NCI-H2107 treated with DMSO at 0.1 percent for 48 hours (cell line): ENCODE measurements at regions not wholly inside any gene's neighbourhood (a gene's known extent, or its start where the extent isn't known, plus 50 kb on each side); places are given as distances from the start of the nearest gene placed in this dataset.

Experiments
- DNase-seq: peaks from one replicate; lab custom pipeline; 2025; ENCODE audit not compliant: unreplicated experiment; lab: John Stamatoyannopoulos, UW

DNA sequence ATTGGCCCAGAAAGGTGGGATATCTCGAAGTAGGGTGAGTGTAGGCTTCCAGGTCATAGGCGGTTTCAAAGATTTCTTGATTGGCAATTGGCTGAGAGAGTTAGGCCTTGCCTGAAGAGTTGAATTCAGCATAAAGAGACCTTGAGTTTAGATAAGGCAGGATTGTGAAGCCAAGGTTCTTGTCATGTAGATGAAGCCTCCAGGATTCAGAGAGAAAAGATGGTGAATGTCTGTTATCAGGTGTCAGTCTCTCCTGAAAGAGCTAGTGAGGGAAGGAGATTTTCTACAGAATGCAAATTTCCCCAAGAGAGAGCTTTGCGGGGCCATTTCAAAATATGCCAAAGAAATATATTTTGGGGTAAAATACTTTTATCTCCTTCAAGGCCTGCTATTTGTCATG, 217.0 kb upstream of the TLE3 start:
- DNase-seq: no peak

DNA sequence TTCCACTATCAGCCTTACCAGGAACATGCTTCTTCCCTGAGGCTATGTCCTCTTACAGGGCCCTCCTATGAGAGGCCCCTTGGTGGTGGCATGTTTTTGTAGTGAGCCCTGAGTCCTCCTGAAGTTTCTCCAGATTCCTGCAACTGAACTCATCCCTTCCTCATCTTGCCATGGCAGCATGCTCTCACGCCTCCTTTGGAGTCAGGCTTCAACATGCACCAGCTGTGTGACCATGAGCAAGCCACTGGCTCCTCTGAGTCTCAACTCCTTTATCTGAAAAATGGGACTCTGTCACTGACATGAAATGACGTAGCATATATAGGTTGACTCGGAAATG, 216.3 kb upstream of the TLE3 start:
- DNase-seq: no peak

- DNase-seq: no peak
Measured at GRCh38 chr15:70313099-70314017, 215.6 kb upstream of the TLE3 start.

DNA sequence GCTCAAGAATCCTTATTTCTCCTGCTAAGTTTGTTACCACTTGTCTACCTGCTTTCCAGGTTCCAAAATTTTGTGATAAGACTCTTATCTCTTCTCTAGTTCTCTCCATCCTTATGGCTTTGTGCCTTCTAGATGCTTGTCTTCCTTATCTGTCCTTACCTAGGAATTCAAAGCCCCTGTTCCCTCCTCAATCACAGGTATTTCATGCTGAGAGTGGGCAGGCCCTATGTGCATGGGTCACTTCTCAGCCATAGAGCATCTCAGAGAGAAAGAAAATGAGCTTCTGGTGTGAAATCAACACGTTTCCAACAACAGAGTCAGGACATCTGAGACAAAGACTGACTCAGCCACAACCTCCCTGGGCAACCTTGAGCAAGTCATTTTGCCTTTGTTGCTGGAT, 214.1 kb upstream of the TLE3 start:
- DNase-seq: no peak

DNA sequence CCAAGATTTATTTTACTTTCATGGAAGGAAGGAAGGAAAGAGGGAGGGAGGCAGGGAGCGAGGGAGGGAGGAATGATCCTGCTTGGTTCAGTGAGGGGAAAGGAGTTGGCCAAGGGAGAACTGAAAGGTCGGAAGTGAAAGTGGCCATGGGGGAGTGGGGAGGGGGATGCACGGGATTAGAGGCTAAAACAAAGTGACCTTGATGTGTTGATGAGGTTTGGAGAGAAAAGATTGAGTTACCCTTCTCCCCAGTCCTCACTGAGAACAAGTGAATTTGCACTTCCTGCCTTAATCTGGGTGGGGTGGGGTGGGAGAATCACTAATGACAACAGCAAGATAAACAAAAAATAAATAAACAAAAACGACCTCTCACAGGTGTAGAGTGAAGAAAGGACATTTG, 212.0 kb upstream of the TLE3 start:
- no peak for DNase-seq

- no peak for DNase-seq
Measured at GRCh38 chr15:70308735-70309434, 211.2 kb upstream of the TLE3 start.

DNA sequence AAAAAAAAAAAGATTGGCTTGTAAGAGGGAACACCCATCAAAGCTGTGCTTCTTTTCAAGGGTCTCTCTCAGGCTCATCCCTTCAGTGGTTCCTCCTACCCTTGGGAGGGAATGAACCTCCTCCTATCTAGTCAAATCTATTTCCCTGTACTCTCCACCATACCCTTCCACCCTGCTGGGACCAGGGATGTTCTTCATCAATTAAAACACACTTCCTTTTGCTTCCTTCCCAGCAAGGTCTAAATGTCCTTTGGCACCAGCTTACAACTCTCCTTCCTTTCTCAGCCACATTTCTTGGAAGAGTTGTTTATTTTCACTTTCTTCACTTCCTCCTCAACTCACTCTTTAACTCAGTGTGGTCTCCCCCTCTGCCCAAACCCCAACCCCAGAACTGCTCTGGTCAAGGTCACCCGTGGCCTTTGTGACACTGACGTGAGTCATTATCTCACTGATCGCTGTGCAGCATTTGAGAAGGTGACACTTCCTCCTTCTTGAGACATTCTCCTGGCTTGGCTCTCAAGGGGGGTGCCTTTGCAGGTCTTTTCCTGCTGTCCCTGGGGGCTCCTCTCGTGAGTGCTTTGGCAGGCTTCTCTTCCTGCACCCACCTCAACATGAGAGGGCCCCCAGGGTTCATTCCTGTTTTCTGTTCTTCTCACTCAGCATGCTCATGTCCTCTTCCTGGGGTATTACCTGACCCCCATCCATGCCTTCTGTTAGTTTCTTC, 210.5 kb upstream of the TLE3 start:
- no peak for DNase-seq

GRCh38 chr15:70306582-70306981, 208.9 kb upstream of the TLE3 start:
- no peak for DNase-seq

DNA sequence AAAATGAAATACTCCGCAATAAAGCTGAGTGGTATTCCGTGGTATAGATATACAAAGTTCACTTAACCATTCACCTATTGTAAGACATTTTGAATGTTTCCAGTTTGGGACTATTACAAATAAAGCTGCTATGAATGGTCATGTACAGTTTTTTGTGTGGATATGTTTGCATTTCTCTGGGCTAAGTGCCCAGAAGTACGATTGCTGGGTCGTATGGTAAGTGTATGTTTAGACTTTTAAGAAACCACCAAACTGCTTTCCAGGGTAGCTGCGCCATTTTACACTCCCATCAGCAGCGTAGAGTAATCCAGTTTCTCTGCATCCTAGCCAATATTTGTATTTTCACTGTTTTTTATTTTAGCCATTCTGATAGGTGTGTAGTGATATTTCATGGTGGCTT, 208.4 kb upstream of the TLE3 start:
- no peak for DNase-seq

GRCh38 chr15:70303981-70304380, 206.3 kb upstream of the TLE3 start:
- no peak for DNase-seq

DNA sequence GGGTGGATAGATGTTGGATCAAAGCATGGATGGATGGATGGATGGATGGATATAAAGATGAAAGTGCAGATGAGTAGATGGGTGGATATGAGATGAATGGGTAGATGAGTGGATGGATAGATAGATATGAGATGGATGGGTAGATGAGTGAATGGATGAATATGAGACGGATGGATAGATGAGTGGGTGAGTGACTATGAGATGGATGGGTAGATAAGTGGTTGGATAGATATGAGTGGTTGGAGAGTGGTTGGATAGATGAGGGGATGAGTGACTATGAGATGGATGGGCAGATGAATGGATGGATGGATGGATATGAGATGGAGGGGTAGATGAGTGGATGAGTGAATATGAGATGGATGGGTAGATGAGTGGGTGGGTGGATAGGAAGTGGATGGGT, 204.6 kb upstream of the TLE3 start:
- DNase-seq: no peak

DNA sequence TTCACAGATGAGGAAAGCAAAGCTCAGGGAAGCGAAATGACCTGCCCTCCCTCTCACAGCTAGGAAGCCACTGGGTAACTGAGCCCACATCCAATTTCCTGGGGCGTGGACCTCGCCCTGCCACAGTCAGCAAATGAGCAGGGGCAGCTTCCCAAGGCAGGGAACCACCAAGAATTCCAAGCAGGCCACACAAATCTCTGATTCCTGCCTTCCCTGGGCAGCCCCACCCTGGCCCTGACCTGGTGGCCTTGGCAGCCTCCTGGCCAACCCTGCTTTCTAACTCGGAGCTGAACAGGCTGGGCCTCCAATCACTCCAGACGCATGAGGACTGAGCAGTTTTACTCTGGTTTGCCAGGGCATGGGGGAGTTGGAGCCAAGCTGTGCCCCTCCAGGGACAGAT, 203.7 kb upstream of the TLE3 start:
- DNase-seq: no peak

DNA sequence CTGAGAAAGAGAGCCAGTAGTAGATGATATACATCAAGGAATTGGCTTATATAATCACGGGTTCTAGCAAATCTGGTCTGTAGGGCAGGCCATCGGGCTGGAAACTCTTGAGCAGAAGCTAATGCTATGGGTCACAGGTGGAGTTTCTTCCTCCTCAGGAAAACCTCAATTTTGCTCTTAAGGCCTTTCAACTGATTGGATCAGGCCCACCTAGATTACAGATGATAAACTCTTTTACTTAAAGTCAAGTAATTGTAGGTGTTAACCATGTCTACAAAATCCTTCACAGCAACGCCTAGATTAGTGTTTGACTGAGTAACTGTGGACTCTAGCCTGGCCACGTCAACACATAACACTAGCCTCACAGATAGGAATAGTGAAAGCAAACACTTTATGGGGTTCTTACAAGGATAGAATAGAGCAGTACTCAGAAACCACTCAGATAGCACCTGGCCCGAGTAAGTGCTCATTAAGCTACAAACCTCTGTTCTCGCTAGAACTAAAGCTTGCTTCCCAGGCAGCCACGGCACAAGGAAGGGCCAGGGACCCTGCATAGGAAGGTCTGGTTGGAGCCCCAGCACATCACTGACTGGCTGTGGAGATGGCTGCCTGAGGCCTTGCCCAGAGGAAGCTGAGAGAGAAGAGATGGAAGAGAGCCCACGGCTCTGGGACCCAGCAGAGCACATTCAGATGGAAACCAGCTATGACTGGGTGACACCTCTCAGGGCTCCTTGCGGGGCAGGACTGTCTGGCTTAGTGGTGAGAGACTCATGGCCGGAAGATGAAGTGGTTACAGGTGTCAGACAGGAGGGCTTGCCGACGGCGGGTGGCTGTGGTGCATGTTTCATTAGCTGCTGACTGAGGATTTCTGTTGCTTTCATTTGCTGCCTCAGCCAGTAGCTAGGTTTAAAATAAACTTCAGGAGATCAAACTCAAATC, 202.5 kb upstream of the TLE3 start:
- peak; percentile 65 for DNase-seq

GRCh38 chr15:70297465-70298058, 199.8 kb upstream of the TLE3 start:
- no peak for DNase-seq

- DNase-seq: no peak
Measured at GRCh38 chr15:70294731-70295305, 197.1 kb upstream of the TLE3 start.

GRCh38 chr15:70293591-70294470, 196.1 kb upstream of the TLE3 start:
- DNase-seq: no peak

- no peak for DNase-seq
Measured at GRCh38 chr15:70293138-70293537, 195.4 kb upstream of the TLE3 start.

GRCh38 chr15:70292076-70292760, 194.5 kb upstream of the TLE3 start:
- no peak for DNase-seq
